PC-3 (cell line): ENCODE measurements at regions not wholly inside any gene's neighbourhood (a gene's known extent, or its start where the extent isn't known, plus 50 kb on each side); places are given as distances from the start of the nearest gene placed in this dataset.

Experiments used
- EZH2phosphoT487 ChIP-seq: fragments of 300-600 bp; sonication (generic); IDR thresholded peaks from 2 replicates; pipeline ENCODE4 v1.6.1; 2018; ENCODE audit warnings: mild to moderate bottlenecking, antibody characterized with exemption, low read length, borderline replicate concordance
- TF ChIP-seq, protein P1 (sequence below): fragments of 300-600 bp; sonication (generic); conservative IDR thresholded peaks from 2 replicates; pipeline ENCODE4 v1.5.1; 2017; ENCODE audit warnings: antibody characterized with exemption, low read depth, mild to moderate bottlenecking, low read length

DNA sequence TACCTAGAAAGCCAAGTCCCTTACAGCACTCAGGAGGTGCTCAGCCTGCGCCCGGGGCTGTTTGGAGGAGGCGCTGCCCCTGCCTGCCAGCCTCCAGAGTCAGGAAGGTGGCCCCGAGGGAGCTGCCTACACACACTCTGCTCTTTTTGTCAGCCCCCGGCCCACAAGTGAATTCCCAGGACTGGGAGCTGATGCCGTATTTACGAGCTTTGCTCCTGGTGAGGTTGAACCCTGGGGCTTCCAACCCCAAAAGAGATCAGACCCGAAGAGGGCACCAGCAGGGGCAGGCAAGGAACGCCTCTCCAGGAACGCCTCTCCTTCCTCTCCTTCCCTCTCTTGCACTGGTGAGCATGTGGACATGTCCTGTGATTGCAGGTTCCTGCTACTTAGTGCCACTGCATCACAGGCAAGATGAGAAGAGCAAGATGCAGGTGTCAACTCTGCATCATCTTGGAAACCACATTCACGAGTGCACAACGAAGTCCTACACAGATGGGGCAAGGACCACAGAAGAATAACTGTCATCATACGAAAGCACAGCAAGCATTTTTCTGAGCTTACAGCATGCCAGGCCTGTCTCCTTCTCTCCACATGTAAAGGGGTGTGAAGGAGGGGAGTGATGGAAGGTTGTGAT, 126.7 kb downstream of the NDUFA10 start:
- no peak for TF ChIP-seq EZH2phosphoT487
- TF ChIP-seq, protein P1, sequence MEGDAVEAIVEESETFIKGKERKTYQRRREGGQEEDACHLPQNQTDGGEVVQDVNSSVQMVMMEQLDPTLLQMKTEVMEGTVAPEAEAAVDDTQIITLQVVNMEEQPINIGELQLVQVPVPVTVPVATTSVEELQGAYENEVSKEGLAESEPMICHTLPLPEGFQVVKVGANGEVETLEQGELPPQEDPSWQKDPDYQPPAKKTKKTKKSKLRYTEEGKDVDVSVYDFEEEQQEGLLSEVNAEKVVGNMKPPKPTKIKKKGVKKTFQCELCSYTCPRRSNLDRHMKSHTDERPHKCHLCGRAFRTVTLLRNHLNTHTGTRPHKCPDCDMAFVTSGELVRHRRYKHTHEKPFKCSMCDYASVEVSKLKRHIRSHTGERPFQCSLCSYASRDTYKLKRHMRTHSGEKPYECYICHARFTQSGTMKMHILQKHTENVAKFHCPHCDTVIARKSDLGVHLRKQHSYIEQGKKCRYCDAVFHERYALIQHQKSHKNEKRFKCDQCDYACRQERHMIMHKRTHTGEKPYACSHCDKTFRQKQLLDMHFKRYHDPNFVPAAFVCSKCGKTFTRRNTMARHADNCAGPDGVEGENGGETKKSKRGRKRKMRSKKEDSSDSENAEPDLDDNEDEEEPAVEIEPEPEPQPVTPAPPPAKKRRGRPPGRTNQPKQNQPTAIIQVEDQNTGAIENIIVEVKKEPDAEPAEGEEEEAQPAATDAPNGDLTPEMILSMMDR, result no peak
